Posterior cingulate gyrus (tissue), 11 donors: ENCODE measurements at regions not wholly inside any gene's neighbourhood (a gene's known extent, or its start where the extent isn't known, plus 50 kb on each side); places are given as distances from the start of the nearest gene placed in this dataset.
"Not testable (repeated sequence)": the region's sequence is repeated elsewhere in the genome, so short reads cannot be mapped to it uniquely, and the experiment has no call there.

Experiments used
- DNase-seq, 10 donors: peaks; one replicate each; pipeline versions ENCODE4 v3.0.0 to v3.0.0-alpha.2; 2020 to 2021; ENCODE audit warnings: mixed read lengths in 3 of 10
- intact Hi-C: fragments of 100-400 bp; cut with DNase I; formaldehyde crosslinking; loops from one replicate; pipeline ENCODE4 v1.15.1; 2023

- peak in 1 of 10 donors; percentile 60 for DNase-seq
- intact Hi-C loops: not testable (repeated sequence)
Measured at GRCh38 chr2:179385756-179386155, 121.1 kb upstream of the SESTD1 start.

GRCh38 chr2:179383975-179384374 is 119.3 kb upstream of the SESTD1 start:
- DNase-seq: no peak
- intact Hi-C loops: no loop called here

DNA sequence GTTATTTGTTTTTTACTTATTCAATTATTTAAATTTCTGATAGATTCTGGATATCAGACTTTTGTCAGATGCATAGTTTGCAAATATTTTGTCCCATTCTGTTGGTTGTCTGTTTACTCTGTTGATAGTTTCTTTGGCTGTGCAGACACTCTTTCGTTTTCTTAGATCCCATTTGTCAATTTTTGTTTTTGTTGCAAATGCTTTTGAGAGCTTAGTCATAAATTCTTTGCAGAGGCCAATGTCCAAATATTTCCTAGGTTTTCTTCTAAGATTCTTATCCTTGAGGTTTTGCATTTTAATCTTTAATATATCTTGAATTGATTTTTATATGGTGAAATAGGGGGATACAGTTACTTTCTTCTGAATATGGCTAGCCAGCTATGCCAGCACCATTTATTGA is 112.7 kb upstream of the SESTD1 start:
- intact Hi-C loops: no loop called here

DNA sequence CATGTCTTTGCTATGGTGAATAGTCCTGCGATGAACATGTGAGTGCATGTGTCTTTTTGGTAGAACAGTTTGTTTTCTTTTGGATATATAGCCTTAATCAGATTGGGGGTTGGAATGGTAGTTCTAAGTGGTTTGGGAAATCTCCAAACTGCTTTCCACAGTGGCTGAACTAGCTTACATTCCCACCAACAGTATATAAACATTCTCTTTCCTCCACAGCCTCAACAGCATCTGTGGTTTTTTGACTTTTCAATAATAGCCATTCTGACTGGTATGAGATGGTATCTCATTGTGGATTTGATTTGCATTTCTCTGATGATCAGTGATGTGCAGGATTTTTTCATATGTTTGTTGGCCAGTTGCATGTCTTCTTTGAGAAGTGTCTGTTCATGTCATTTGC is 112.2 kb upstream of the SESTD1 start:
- intact Hi-C loops: no loop called here
- no peak for DNase-seq

More for the DNA sequence above, 112.7 kb upstream of the SESTD1 start:
- no peak for DNase-seq

- DNase-seq: no peak
- intact Hi-C loops: no loop called here
Measured at GRCh38 chr2:179373816-179374215, 109.2 kb upstream of the SESTD1 start.

DNA sequence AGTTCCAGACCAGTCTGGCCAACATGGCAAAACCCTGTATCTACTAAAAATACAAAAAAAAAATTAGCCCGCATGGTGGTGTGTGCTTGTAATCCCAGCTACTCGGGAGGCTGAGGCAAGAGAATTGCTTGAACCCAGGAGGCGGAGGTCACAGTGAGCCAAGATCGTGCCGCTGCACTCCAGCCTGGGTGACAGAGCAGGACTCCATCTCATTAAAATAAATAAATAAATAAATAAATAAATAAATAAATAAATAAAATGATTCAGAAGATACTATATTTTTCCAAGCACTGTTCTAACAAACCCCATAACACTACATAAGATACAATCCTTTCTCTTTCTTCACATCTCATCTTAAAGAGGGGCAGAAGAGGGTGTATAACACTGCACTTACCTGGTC is 100.9 kb upstream of the SESTD1 start:
- DNase-seq: peak in 1 of 10 donors; percentile 70
- intact Hi-C loops: not testable (repeated sequence)

DNA sequence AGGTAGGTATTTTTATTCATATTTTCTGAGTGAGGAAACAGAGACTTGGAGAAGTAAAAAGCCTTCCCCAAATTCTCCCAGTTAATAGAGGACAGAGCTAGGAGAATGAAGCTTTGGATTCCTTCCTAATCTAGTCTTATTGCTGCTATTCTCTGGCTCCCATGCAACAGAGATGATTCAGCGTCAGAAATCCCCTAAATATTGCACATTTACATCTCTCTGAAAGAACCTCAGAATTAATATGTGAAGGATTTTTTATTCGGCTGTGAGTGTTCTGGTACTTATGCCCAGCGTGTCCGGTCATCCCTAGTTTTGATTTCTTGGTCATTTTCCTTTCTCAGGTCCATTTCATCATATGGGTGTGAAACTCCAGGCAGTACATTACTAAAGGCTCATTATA is 91.2 kb upstream of the SESTD1 start:
- no peak for DNase-seq
- intact Hi-C loops: no loop called here

DNA sequence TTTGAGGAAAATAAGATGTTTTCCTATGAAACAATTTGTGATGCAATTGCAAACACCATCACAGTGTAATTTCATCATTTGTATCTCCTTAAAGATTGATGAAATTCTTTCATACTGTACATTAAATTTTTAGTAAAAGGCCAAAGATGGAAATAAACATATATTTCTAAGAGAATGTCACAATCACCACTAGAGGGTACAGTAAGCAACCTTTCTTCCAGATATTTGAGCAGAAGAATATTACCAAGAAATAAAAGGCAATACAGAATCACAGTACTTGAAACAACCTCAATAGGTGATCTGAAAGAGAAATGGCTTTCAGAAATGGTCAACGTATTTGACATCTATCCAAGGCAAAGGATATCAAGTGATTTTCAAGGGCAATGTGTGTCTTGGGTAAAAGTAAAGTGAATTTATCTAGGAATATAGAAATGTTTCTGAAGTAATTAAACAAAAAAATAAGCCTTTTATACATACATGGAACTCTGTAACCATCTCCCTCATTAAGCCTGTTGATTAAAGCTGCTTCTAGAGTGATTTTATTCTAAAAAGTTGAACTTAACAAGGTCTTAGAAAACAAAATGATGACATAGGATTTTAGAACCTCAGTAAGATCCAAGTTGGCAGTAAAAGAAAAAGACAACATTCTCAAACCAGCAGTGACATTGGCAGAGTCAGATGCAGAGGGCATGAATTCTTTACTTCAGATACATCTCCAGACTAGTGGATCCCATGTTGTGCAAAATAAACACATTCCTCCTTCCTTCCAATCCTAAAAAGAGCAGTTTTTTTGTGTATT is 90.3 kb upstream of the SESTD1 start:
- intact Hi-C loops: no loop called here
- no peak for DNase-seq

GRCh38 chr2:179354296-179354695 is 89.7 kb upstream of the SESTD1 start:
- intact Hi-C loops: no loop called here
- no peak for DNase-seq

GRCh38 chr2:179352181-179352580 is 87.5 kb upstream of the SESTD1 start:
- intact Hi-C loops: no loop called here
- DNase-seq: no peak

- intact Hi-C loops: no loop called here
- no peak for DNase-seq
Measured at GRCh38 chr2:179351057-179351456, 86.4 kb upstream of the SESTD1 start.

- intact Hi-C loops: no loop called here
- no peak for DNase-seq
Measured at GRCh38 chr2:179349670-179350303, 85.2 kb upstream of the SESTD1 start.

DNA sequence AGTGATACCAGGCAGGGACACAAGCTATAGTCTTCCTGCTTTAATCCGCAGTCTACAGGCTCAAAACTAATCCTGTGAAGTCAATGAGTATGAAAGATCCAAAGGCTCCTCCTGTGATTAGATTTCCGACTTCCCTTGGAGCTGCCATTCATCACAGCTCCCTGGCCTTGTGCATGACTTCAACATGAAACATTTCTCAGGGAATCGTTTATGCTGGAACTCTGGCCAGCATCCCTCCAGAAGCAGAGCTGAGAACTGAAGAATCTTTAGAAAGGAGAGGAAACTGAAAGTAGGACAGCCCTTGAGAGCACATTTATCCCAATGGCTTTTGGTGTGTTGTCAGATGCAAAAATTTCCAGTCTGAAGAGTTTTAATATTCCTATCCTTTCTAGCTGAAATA is 84.3 kb upstream of the SESTD1 start:
- no peak for DNase-seq
- intact Hi-C loops: no loop called here

GRCh38 chr2:179344970-179345369 is 80.3 kb upstream of the SESTD1 start:
- intact Hi-C loops: no loop called here

DNA sequence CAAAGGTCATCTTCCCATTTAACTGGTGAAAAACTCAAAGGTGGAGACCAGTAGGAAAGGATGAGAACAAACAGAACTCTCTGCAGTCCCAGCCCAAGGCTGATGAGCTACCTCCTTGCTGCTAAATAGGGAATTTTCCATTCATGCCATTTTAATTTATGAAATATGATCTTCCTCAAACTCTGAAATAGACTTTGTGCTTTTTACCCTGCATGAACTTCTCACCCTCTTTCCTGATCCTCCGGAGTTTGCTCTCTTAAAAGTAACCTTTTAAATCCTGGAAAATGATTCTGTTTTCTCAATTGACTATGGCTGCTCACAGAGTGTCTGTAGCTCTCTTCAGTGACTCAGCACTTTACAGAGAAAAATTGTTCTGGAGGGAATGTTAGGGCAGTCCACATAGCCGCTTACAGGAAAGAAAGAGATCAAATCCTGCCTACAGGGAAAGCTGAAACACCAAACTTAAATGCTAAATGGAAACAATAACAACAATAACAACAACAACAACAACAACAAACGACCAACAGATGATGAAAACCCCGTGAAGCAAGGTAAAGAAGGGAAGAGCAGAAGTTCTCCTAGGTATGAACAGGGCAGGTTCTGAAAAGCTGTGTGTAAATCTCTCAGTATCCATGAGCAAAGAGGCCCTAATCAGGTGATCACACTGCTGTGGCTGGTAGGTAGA is 79.8 kb upstream of the SESTD1 start:
- no peak for DNase-seq
- intact Hi-C loops: no loop called here

More at GRCh38 chr2:179344970-179345369, 80.3 kb upstream of the SESTD1 start:
- DNase-seq: no peak

DNA sequence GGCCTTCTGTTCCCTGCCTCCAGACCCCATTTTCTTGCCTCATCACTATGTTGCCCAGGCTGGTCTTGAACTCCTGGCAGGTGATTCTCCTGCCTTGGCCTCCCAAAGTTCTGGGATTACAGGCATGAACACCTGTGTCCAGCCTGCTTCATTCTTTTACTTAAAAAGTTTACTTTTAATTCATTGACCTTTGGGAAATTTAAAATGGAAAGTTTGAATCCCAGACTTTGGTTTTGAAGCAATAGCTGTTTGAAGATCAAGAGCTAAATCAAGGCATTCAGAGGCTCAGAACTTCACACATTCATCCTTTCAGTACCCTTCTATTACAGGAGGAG is 79.3 kb upstream of the SESTD1 start:
- no peak for DNase-seq
- intact Hi-C loops: no loop called here

GRCh38 chr2:179341152-179341866 is 76.7 kb upstream of the SESTD1 start:
- intact Hi-C loops: loop anchor here (2.0 kb wide), 1 partner anchor 123 kb away; no protein-coding TSS in a partner anchor
- no peak for DNase-seq

DNA sequence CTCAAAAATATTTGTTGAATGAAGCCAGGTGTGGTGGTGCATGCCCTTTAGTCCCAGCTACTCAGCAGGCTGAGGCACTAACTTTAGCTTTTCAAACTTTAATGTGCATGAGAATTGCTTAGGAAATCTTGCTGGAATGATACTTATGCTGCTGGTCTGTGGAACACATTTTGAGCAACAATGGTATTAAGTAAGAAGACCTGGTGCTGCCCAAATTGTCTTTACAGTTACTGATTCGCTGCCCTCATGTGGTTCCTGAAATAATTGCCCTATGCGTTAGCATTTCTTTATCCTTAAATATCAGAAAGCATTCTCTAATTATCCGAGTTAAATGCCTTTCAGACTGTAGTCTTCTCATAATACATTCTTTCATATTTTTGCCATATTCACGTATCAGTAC is 76.0 kb upstream of the SESTD1 start:
- DNase-seq: peak in 1 of 10 donors; percentile 13
- intact Hi-C loops: loop anchor here (2.0 kb wide), 1 partner anchor 122 kb away; no protein-coding TSS in a partner anchor

DNA sequence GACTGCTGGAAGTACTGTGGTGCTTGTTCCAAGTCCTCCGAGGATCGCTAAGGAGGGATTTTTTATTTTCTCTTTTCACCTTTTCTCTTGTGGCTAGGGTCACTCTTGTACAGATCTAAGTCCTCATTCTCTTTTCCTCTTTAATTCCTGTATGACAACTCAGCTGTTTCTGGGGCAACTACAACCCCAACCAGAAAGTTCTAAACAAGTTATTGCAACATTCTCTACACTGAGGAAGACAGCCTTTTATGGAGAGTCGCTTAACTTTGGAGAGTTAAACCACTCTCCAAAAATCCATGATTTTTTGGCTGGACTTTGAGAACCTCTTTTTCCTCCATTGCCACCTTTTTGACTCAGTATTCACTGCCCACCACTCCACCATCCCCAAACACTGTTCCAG is 74.0 kb upstream of the SESTD1 start:
- DNase-seq: no peak
- intact Hi-C loops: no loop called here

- DNase-seq: peak in 1 of 10 donors; percentile 15
- intact Hi-C loops: no loop called here
Measured at GRCh38 chr2:179336782-179337534, 72.3 kb upstream of the SESTD1 start.
